IMR-90 (cell line): ENCODE measurements at regions not wholly inside any gene's neighbourhood (a gene's known extent, or its start where the extent isn't known, plus 50 kb on each side); places are given as distances from the start of the nearest gene placed in this dataset.

Source experiments
- ATAC-seq: fragments of 200-7000 bp; cut with Tn5 transposase; 2 replicates; pipeline ENCODE4 v1.9.1; 2020; ENCODE audit warnings: low read depth, mild to moderate bottlenecking, moderate library complexity
- BruUV-seq: library from RNA; stranded (reverse); fragments of 400-500 nt; replicated peaks from 2 replicates; lab custom pipeline; 2021; lab: Mats Ljungman, UMichigan
- CTCF ChIA-PET: fragments of 300-600 bp; formaldehyde crosslinking; extraction: SDS; loops from one replicate; lab custom pipeline; 2021; ENCODE audit warnings: antibody characterized with exemption; lab: Yijun Ruan, JAX
- POLR2A ChIA-PET: fragments of 300-600 bp; sonication (Branson Sonifier 250); formaldehyde crosslinking; loops from one replicate; lab custom pipeline; 2022; ENCODE audit warnings: antibody characterized with exemption; ENCODE audit not compliant: unreplicated experiment; lab: Charles Lee
- DNase-seq: peaks from one replicate; pipeline ENCODE4 v3.0.0; 2013
- H2AFZ ChIP-seq: replicated peaks from 2 replicates; pipeline ENCODE3; 2013; ENCODE audit warnings: low read length, mild to moderate bottlenecking; ENCODE audit not compliant: poor library complexity
- H2AK5ac ChIP-seq: 2 replicates; pipeline ENCODE4 v1.6.1; 2013; ENCODE audit warnings: low read depth, low read length, inconsistent platforms
- H2AK9ac ChIP-seq: replicated peaks from 2 replicates; pipeline ENCODE3; 2013; ENCODE audit warnings: mild to moderate bottlenecking, low read depth, low read length, moderate library complexity; ENCODE audit not compliant: poor library complexity
- H2BK120ac ChIP-seq: 2 replicates; pipeline ENCODE4 v1.6.1; 2013; ENCODE audit warnings: low read depth, low read length, inconsistent platforms
- H2BK15ac ChIP-seq: 3 replicates; pipeline ENCODE4 v1.6.1; 2013; ENCODE audit warnings: low read depth, low read length, inconsistent platforms
- H2BK20ac ChIP-seq: 2 replicates; pipeline ENCODE4 v1.6.1; 2013; ENCODE audit warnings: low read depth, mild to moderate bottlenecking, inconsistent platforms, low read length, moderate library complexity
- H2BK5ac ChIP-seq: 2 replicates; pipeline ENCODE4 v1.6.1; 2013; ENCODE audit warnings: mild to moderate bottlenecking, low read depth, low read length, inconsistent platforms; ENCODE audit not compliant: poor library complexity, severe bottlenecking
- H3K14ac ChIP-seq: replicated peaks from 2 replicates; pipeline ENCODE4 v1.6.1; 2013; ENCODE audit warnings: low read depth, low read length, inconsistent platforms
- H3K18ac ChIP-seq: 2 replicates; pipeline ENCODE4 v1.6.1; 2013; ENCODE audit warnings: low read depth, low read length, control low read depth
- H3K23ac ChIP-seq: 2 replicates; pipeline ENCODE4 v1.6.1; 2013; ENCODE audit warnings: low read depth, low read length, inconsistent platforms
- H3K27ac ChIP-seq: 2 replicates; pipeline ENCODE4 v1.5.1; 2013; ENCODE audit warnings: mild to moderate bottlenecking, control low read depth, low read length; ENCODE audit not compliant: insufficient read depth
- H3K27me3 ChIP-seq: 2 replicates; pipeline ENCODE4 v1.6.1; 2013; ENCODE audit warnings: low read length; ENCODE audit not compliant: control insufficient read depth, insufficient read depth
- H3K36me3 ChIP-seq: 2 replicates; pipeline ENCODE4 v1.6.1; 2013; ENCODE audit warnings: low read length, mixed read lengths; ENCODE audit not compliant: control insufficient read depth, insufficient read depth
- H3K4ac ChIP-seq: 2 replicates; pipeline ENCODE4 v1.6.1; 2013; ENCODE audit warnings: low read depth, low read length, inconsistent platforms
- H3K4me1 ChIP-seq: 2 replicates; pipeline ENCODE4 v1.6.1; 2013; ENCODE audit warnings: low read length, mixed read lengths; ENCODE audit not compliant: control insufficient read depth, insufficient read depth
- H3K4me2 ChIP-seq: 2 replicates; pipeline ENCODE4 v1.6.1; 2013; ENCODE audit warnings: low read depth, mild to moderate bottlenecking, control low read depth, low read length, moderate library complexity
- H3K4me3 ChIP-seq: 2 replicates; pipeline ENCODE4 v1.5.1; 2013; ENCODE audit warnings: low read depth, mild to moderate bottlenecking, control low read depth, low read length, moderate library complexity; ENCODE audit not compliant: insufficient read depth
- H3K56ac ChIP-seq: 2 replicates; pipeline ENCODE4 v1.6.1; 2013; ENCODE audit warnings: low read length, inconsistent platforms; ENCODE audit not compliant: insufficient read depth; ENCODE audit errors: extremely low read depth
- H3K79me1 ChIP-seq, 2 experiments: 2 replicates each; pipeline ENCODE4 v1.6.1; 2013; ENCODE audit warnings: low read length in 2 of 2, inconsistent platforms in 1 of 2, low read depth in 1 of 2
- H3K9ac ChIP-seq: 2 replicates; pipeline ENCODE4 v1.6.1; 2013; ENCODE audit warnings: low read depth, low read length, control low read depth
- H3K9me1 ChIP-seq: 2 replicates; pipeline ENCODE4 v1.6.1; 2013; ENCODE audit warnings: low read length, inconsistent platforms; ENCODE audit not compliant: insufficient read depth
- H3K9me3 ChIP-seq: 2 replicates; pipeline ENCODE4 v1.6.1; 2013; ENCODE audit warnings: low read length; ENCODE audit not compliant: control insufficient read depth, insufficient read depth
- H4K20me1 ChIP-seq: 2 replicates; pipeline ENCODE4 v1.6.1; 2013; ENCODE audit warnings: low read length, inconsistent platforms; ENCODE audit not compliant: insufficient read depth
- H4K5ac ChIP-seq: 2 replicates; pipeline ENCODE4 v1.6.1; 2013; ENCODE audit warnings: mild to moderate bottlenecking, low read depth, low read length, control low read depth
- H4K8ac ChIP-seq, 2 experiments: 2 replicates each; pipeline ENCODE4 v1.6.1; 2013; ENCODE audit warnings: low read depth in 2 of 2, low read length in 2 of 2, control low read depth in 1 of 2, inconsistent platforms in 1 of 2
- H4K91ac ChIP-seq: 2 replicates; pipeline ENCODE4 v1.6.1; 2013; ENCODE audit warnings: low read depth, low read length, inconsistent platforms; ENCODE audit not compliant: insufficient read depth
- BHLHE40 ChIP-seq: fragments of 150-350 bp; IDR thresholded peaks from 2 replicates; pipeline ENCODE4 v1.6.1; 2016; ENCODE audit warnings: mild to moderate bottlenecking, low read depth, low read length
- CEBPB ChIP-seq: IDR thresholded peaks from 2 replicates; pipeline ENCODE4 v1.6.1; 2012; ENCODE audit warnings: low read depth, low read length, improper control_type of control experiment
- FOS ChIP-seq: fragments of 150-350 bp; IDR thresholded peaks from 2 replicates; pipeline ENCODE4 v1.6.1; 2016; ENCODE audit warnings: low read depth, low read length
- NFE2L2 ChIP-seq: fragments of 150-350 bp; IDR thresholded peaks from 2 replicates; pipeline ENCODE4 v1.6.1; 2016; ENCODE audit warnings: low read depth, mild to moderate bottlenecking, low read length
- RCOR1 ChIP-seq: IDR thresholded peaks from 2 replicates; pipeline ENCODE4 v1.6.1; 2012; ENCODE audit warnings: mild to moderate bottlenecking, low read length, improper control_type of control experiment; ENCODE audit not compliant: insufficient replicate concordance
- SMC3 ChIP-seq: fragments of 150-350 bp; IDR thresholded peaks from 2 replicates; pipeline ENCODE4 v1.6.1; 2016; ENCODE audit warnings: low read depth, mild to moderate bottlenecking, antibody characterized with exemption, low read length, moderate library complexity
- WGBS, 2 experiments: methylation state at CpG; one replicate each; pipeline versions ENCODE4 v1.1.5 to v1.1.7; 2013; ENCODE audit warnings: missing lambda C conversion rate in 2 of 2; ENCODE audit not compliant: insufficient read length in 1 of 2; ENCODE audit errors: extremely low coverage in 2 of 2; 5-methylcytosine and 5-hydroxymethylcytosine counted together
- dilution Hi-C: fragments of 300-500 bp; cut with HindIII; formaldehyde crosslinking; loops from one replicate; pipeline ENCODE4 v1.14.3; 2018; ENCODE audit warnings: low sequenced_read_pairs; ENCODE audit not compliant: unreplicated experiment
- in situ Hi-C: fragments of 300-500 bp; cut with MboI; formaldehyde crosslinking; loops from 3 replicates; pipeline ENCODE4 v1.14.3; 2019; ENCODE audit warnings: low sequenced_read_pairs, inconsistent platforms, mixed read lengths
- intact Hi-C: fragments of 100-400 bp; cut with micrococcal nuclease; formaldehyde crosslinking; loops from 2 replicates; pipeline ENCODE4 v1.10.0; 2022
- TF ChIP-seq, protein P1 (sequence below): conservative IDR thresholded peaks from 2 replicates; pipeline ENCODE4 v1.5.1; 2012; ENCODE audit warnings: mild to moderate bottlenecking, low read depth, low read length, improper control_type of control experiment

- H2BK15ac ChIP-seq: 0 out of 3 replicates have a peak overlapping the region, but pooled peaks have one; percentile 4
- intact Hi-C loops (loop anchor here (5.0 kb wide), 1 partner anchor 108 kb away; no protein-coding TSS in a partner anchor), in situ Hi-C loops (no loop called here), dilution Hi-C loops (no loop called here)
- peak overlapping the region; percentile 43 for H2BK5ac ChIP-seq
- H4K8ac ChIP-seq: peak overlapping the region in 1 of 2 experiments; percentile 47; a peak in 2 of 4 replicates
- TF ChIP-seq NFE2L2: no peak
- TF ChIP-seq RCOR1: peak; percentile 39
- 0 out of 2 replicates have a peak, but pooled peaks have one; percentile 44 for TF ChIP-seq BHLHE40
- 0 out of 2 replicates have a peak, but pooled peaks have one; percentile 8 for TF ChIP-seq SMC3
- TF ChIP-seq FOS: peak; percentile 53
- TF ChIP-seq, protein P1, sequence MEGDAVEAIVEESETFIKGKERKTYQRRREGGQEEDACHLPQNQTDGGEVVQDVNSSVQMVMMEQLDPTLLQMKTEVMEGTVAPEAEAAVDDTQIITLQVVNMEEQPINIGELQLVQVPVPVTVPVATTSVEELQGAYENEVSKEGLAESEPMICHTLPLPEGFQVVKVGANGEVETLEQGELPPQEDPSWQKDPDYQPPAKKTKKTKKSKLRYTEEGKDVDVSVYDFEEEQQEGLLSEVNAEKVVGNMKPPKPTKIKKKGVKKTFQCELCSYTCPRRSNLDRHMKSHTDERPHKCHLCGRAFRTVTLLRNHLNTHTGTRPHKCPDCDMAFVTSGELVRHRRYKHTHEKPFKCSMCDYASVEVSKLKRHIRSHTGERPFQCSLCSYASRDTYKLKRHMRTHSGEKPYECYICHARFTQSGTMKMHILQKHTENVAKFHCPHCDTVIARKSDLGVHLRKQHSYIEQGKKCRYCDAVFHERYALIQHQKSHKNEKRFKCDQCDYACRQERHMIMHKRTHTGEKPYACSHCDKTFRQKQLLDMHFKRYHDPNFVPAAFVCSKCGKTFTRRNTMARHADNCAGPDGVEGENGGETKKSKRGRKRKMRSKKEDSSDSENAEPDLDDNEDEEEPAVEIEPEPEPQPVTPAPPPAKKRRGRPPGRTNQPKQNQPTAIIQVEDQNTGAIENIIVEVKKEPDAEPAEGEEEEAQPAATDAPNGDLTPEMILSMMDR: no peak
- peak; percentile 82 for TF ChIP-seq CEBPB
- DNase-seq (peak; percentile 95), ATAC-seq (peak; percentile 84)
- peak overlapping the region; percentile 61; the same call in 1 of the 2 replicates for H3K18ac ChIP-seq
- ChIA-PET POLR2A (no interaction called here), CTCF (no interaction called here)
- no peak overlapping the region for H3K56ac ChIP-seq
- no peak overlapping the region for H3K27ac ChIP-seq
- H2BK120ac ChIP-seq: peak overlapping the region; percentile 47; the same call in 1 of the 2 replicates
- H2AFZ ChIP-seq: no peak overlapping the region
- H3K4me3 ChIP-seq: no peak overlapping the region
- peak overlapping the region; percentile 53; the same call in 1 of the 2 replicates for H3K4me2 ChIP-seq
- no peak overlapping the region for H2AK9ac ChIP-seq
- H4K20me1 ChIP-seq: no peaks in the 10 kb centered on the region
- peak overlapping the region; percentile 57 for H2BK20ac ChIP-seq
- no peaks in the 10 kb centered on the region for H3K9me3 ChIP-seq
- no peak overlapping the region for H3K23ac ChIP-seq
- no peak overlapping the region for H3K9ac ChIP-seq
- no peaks in the 10 kb centered on the region for H3K36me3 ChIP-seq
- no peak overlapping the region; the same call in 1 of the 2 replicates for H2AK5ac ChIP-seq
- H3K9me1 ChIP-seq: peaks cover 16% of the 10 kb centered on the region
- H3K27me3 ChIP-seq: no peaks in the 10 kb centered on the region
- peak overlapping the region; percentile 20; the same call in 1 of the 2 replicates for H4K91ac ChIP-seq
- H3K79me1 ChIP-seq: no peaks in the 10 kb centered on the region
- H4K5ac ChIP-seq: no peak overlapping the region
- H3K14ac ChIP-seq: no peak overlapping the region
- WGBS, 2 experiments: 33% methylated on average over 3 of the region's 5 CpGs; no CpG with 5 or more reads in 1 of the 2 experiments
- peaks cover 20% of the 10 kb centered on the region for H3K4me1 ChIP-seq
- peak overlapping the region; percentile 43; the same call in 1 of the 2 replicates for H3K4ac ChIP-seq
- no TSS peak for BruUV-seq
Observed at GRCh38 chr13:109998684-109999533, 212.5 kb upstream of the IRS2 start.
